Stimulated activated CD4-positive, alpha-beta T cell treated with anti-CD3 and anti-CD28 coated beads, Interleukin-4, amount 100 ng/mL, for 1 hour (primary cell): ENCODE measurements at regions not wholly inside any gene's neighbourhood (a gene's known extent, or its start where the extent isn't known, plus 50 kb on each side); places are given as distances from the start of the nearest gene placed in this dataset.

Experiments
- DNase-seq: peaks from one replicate; pipeline ENCODE4 v3.0.0-alpha.2; 2020

DNA sequence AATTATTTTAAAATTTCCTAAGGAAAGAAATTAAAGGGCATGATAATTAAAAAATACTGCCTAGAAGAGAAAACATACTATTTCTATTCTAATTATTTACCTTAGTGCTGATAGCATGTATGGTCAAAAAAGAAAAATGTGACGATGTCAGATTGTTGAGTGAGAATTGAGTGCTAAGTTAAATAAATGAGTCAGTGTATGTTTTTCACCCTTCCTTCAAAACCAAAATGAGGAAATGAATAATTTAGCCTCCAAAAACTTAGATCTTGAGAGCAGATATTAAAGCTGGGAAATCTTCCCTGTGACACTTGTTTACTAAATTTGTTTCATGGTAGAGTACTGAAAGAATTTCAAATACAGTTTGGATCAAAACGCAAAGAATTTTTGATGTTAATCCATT is 58.6 kb upstream of the NYAP2 start:
- no peak for DNase-seq

GRCh38 chr2:225337183-225337582 is 62.3 kb upstream of the NYAP2 start:
- DNase-seq: no peak

DNA sequence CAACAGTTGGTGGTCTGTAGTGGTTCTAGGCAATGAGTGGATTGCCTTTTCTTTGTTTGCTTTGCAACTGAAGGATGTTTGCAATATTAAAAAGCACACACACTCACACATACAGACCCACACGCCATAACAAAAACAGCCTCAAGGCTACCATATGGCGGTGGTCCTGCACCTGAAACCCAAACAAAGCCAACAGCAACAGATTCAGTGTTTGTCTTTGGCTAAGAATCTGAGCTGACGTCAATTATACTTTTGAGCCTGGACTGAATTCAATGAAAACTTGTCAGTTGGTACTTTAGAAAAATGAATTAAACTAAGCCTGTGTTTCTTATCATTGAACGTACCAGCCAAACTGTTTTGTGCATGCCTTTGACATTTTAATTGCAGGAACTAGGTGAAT is 65.0 kb upstream of the NYAP2 start:
- no peak for DNase-seq

DNA sequence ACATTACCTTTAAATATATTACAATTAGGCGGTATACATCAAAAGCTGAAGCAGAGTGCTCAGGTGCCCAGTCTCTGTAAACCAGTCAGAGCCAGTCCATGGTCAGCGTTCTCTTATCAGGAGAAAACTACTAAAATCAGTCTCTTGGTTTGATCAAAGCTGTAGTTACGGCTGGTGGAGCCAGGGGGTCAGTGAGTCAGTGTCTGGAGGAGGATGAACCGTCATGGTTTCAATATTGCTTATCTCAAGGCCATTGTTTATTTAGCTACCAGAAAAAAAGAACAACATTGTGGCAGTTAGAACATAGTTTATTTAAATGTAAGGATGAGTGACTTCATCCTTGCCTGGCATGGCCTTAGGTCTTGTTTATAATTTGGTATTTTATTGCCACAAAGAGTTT is 71.3 kb upstream of the NYAP2 start:
- DNase-seq: no peak

DNA sequence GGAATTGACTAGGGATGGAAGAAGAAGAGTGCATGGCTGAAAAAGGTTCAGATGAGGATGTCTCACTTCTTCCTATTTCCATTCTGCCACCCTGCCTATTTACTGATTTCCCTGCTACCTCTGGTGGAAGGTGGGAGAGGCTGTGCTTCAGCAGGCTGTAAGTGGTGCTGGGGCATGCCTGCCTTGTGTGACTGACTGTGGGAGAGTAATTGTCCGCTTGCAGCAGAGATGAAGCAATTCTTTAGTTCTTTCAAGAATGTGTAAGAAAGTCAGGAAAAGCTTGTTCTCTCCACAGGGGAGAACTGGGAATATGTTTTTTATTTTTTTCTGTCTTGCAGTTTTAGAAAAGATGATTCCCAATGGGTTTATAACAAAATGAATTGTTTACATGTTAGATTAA is 72.5 kb upstream of the NYAP2 start:
- no peak for DNase-seq

- DNase-seq: no peak
Measured at GRCh38 chr2:225319872-225320271, 79.6 kb upstream of the NYAP2 start.

- no peak for DNase-seq
Measured at GRCh38 chr2:225318440-225318839, 81.1 kb upstream of the NYAP2 start.

DNA sequence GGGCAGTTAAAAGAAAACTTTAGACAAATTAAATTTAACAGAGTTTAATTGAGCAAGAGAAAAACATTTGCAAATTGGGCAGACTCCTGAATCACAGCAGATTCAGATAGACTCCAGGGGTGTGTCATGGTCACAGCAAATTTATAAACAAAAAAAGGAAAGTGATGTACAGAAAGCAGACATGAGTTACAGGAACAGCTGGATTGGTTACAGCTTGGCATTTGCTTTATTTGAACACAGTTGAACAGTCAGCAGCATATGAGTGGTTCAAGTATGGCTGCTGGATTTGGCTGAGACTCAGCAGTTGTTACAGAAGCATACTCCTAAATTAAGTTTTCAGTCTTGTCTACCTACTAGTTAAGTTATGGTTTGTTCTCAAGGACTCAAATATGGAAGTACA is 82.3 kb upstream of the NYAP2 start:
- DNase-seq: no peak

DNA sequence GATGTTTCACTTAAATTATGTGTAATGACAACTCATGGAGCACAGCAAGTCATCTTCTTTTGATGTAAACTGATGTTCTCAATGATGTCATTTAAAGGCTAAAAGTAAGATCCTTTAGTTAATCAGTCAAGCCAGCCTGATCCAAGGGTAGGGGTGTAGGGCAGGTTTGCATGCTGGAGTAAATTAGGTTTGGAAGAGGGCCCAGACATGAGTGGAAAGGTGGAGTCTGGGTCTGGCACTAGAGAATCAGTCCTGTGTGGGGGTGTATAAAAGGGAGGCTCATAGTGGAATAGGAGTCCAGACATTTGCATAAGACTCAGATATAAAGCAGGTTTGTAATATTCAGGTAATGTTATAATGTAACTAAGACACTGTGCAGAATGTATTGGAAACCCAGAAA is 88.8 kb upstream of the NYAP2 start:
- DNase-seq: no peak

DNA sequence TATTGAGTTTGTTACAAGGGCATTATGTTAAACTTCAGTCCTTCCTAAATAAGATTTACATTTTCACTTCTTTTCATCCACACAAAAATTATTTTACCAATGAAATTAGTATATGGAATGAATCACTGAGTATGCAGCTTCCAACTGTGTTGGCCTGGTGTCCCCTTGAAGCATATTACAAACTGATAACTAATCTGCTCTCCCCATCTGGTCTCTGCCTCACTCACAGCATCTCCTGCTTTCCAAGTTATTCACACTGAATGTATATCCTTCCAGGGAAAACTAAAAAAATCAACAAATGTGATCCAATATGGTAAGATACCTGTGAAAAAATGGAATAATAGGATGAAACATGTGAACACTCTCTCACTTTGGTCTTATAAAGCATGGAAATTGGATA is 90.0 kb upstream of the NYAP2 start:
- DNase-seq: no peak

- no peak for DNase-seq
Measured at GRCh38 chr2:225296951-225297350, 102.6 kb upstream of the NYAP2 start.

GRCh38 chr2:225295102-225295501 is 104.4 kb upstream of the NYAP2 start:
- no peak for DNase-seq

GRCh38 chr2:225293638-225294037 is 105.9 kb upstream of the NYAP2 start:
- DNase-seq: no peak

GRCh38 chr2:225290757-225291400 is 108.6 kb upstream of the NYAP2 start:
- DNase-seq: no peak

DNA sequence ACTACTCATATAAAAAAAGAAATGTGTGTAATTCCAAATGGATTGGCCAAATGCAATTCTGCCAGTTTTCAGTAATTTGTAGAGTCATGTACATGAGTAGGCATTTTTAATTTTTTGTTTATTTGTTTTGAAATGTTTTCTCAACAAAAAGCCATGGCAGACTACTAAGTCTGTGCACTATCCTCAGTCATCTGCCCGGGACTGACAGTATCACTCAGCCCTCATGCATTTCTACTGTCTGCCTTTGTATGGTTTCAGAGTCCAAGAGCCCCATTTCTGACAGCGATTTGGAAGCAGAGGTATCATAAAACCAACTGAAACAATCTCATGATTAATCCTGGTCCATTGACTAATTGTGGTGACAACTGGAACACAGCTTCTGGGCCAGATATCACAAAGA is 109.9 kb upstream of the NYAP2 start:
- no peak for DNase-seq

- no peak for DNase-seq
Measured at GRCh38 chr2:225288986-225289385, 110.5 kb upstream of the NYAP2 start.

DNA sequence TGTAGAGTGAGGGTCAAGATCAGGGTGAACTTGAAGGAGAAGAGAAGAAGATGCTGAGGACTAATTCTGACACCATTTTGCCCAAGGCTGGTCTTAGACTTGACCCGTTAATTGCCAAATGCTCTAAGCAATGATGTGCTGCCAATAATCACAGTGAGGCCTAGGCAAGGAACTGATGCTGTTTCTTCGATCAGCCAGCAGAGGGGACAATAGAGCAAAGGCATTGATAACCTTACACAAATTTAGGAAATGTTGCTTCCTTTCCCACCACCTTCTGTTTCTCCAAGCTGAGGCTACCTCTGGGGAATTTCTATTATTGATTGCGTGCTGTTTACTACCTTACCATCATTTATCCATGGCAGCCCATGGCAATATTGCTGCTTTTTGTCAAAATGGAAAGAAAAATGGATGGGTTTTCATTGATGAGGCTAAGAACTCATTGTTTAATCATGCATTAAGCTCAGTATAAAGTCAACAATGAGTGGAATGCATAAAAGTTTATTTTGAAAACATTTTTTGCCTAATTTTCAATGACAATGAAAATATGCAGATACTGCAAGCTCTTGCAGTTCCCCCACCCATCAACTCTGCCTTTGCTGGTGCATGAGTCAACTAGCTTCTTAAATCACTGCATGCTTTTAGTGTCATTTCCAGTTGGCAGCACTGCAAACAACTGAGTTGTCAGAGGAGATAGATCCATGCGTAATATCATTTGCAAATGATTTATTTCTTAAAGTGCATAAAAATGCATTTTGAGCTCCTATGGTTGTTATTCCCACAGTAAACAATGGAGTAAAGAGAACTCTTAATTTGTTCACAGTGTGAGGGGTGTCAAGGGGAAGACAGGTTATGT is 116.4 kb upstream of the NYAP2 start:
- DNase-seq: no peak

- no peak for DNase-seq
Measured at GRCh38 chr2:225276207-225276606, 123.3 kb upstream of the NYAP2 start.

GRCh38 chr2:225275443-225275842 is 124.1 kb upstream of the NYAP2 start:
- no peak for DNase-seq

DNA sequence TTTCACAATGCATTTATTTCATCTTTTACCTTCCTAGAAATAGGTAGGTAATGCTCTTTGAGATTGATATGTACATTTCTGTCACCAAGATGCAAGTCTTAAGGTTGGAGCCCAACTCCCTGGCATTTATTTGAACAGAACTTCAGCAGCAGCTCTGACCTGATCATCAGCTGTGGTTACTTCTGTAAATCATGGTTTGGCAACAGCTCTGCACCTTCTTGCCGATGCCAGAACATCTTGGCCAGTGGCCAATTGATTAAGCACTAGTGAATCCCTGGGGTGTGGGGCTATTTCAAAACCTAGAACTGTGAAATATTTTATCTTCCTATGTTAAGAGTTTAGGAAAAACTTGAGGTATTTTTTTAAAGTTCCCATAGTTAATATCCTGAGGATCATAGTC is 124.8 kb upstream of the NYAP2 start:
- DNase-seq: no peak

DNA sequence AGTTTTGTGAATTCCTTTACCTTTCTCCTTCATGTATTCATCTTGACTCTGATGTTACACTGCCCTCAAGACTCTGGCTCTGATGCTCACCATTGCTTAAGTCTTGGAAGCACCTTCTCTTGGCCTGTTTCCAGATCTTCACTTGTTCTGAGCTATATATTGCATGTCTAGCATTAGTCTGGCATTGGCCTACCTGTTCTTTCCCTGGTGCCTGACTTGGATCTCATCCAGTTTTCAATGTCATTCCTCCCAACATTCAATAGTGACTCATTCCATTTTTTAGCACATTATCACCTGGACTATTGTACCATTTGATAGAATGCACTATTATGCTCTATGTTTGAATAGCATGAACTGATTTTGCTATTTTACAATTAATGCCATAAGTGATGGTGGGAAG is 127.3 kb upstream of the NYAP2 start:
- no peak for DNase-seq

DNA sequence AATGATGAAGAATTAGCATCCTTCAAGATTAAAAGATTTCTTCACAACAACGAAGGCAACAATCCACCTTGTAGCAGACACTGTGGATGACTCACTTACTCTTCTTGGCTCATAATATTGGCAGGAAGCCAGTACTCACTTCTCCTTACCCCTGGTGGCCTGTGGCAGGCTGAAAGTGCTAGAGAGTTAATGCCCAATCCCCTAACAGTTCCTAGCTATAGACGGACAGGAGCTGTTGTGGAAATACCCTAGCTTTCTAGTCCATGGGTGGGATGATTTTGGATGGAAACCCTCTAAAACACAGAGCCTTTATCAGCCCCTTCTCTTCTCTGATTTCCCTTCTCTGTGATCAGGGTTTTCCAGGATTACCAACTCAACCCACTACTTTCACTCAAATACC is 128.6 kb upstream of the NYAP2 start:
- no peak for DNase-seq

DNA sequence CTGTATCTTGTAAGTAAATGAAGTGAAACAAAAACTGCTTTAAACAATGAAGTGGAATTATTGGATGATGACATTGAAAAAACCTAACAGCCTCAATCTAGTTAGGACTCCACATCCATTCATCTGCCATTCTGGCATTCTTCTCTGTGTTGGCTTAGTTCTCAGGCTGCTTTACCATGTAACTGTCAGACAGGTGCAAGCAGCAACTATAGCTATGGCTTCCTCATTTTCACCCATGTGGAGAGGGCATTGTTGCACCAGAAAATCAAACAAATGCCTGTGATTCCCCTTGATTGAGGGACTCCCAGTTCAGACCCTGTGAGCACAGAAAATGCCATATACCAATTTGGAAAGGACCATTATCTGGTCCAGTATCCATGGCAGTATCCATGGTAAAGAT is 129.5 kb upstream of the NYAP2 start:
- no peak for DNase-seq

GRCh38 chr2:225254363-225254762 is 145.1 kb upstream of the NYAP2 start:
- no peak for DNase-seq

- DNase-seq: no peak
Measured at GRCh38 chr2:225244933-225245332, 154.6 kb upstream of the NYAP2 start.
